SK-N-SH (cell line): ENCODE measurements at regions not wholly inside any gene's neighbourhood (a gene's known extent, or its start where the extent isn't known, plus 50 kb on each side); places are given as distances from the start of the nearest gene placed in this dataset.

ENCODE experiments used
- CTCF ChIP-seq: fragments of 200-600 bp; sonication (generic); IDR thresholded peaks from 2 replicates; pipeline ENCODE4 v1.6.1; 2017; ENCODE audit warnings: antibody characterized with exemption, mild to moderate bottlenecking, moderate library complexity
- EP300 ChIP-seq, 2 experiments: IDR thresholded peaks; 2 replicates each; pipeline versions ENCODE4 v1.4.0 to v1.6.1; 2012; ENCODE audit warnings: borderline replicate concordance in 1 of 2, low read depth in 1 of 2, low read length in 1 of 2
- EZH2phosphoT487 ChIP-seq: fragments of 200-600 bp; sonication (generic); IDR thresholded peaks from 2 replicates; pipeline ENCODE4 v1.6.1; 2017; ENCODE audit warnings: low read depth, mixed run types, mild to moderate bottlenecking, antibody characterized with exemption, moderate library complexity, borderline replicate concordance
- FOXM1 ChIP-seq: IDR thresholded peaks from 2 replicates; pipeline ENCODE4 v1.4.0; 2012; ENCODE audit warnings: low read depth, mild to moderate bottlenecking
- RCOR1 ChIP-seq: fragments of 150-350 bp; IDR thresholded peaks from 2 replicates; pipeline ENCODE4 v1.6.1; 2017; ENCODE audit warnings: antibody characterized with exemption, low read length
- USF2 ChIP-seq: fragments of 150-350 bp; IDR thresholded peaks from 2 replicates; pipeline ENCODE4 v1.6.1; 2017; ENCODE audit warnings: antibody characterized with exemption, low read length, low read depth, borderline replicate concordance

- TF ChIP-seq CTCF (no peak), FOXM1 (no peak), USF2 (no peak), RCOR1 (no peak), EZH2phosphoT487 (no peak), EP300 (IDR thresholded peaks at IDR 0.05; ENCODE audit: borderline replicate concordance in 1 of 2, low read depth in 1 of 2, low read length in 1 of 2) (no peak)
Measured at GRCh38 chr3:87329065-87329464, 52.7 kb upstream of the POU1F1 start.
